ENCODE measurements at regions not wholly inside any gene's neighbourhood (a gene's known extent, or its start where the extent isn't known, plus 50 kb on each side); places are given as distances from the start of the nearest gene placed in this dataset.

GRCh38 chr16:59339871-59340270, 605.8 kb upstream of the GOT2 start:
- TF ChIP-seq TAF1 (IDR thresholded peaks at IDR 0.05; ENCODE audit: low read depth): no peak
- TF ChIP-seq NFIC (IDR thresholded peaks at IDR 0.05): no peak
- TF ChIP-seq, protein P1, sequence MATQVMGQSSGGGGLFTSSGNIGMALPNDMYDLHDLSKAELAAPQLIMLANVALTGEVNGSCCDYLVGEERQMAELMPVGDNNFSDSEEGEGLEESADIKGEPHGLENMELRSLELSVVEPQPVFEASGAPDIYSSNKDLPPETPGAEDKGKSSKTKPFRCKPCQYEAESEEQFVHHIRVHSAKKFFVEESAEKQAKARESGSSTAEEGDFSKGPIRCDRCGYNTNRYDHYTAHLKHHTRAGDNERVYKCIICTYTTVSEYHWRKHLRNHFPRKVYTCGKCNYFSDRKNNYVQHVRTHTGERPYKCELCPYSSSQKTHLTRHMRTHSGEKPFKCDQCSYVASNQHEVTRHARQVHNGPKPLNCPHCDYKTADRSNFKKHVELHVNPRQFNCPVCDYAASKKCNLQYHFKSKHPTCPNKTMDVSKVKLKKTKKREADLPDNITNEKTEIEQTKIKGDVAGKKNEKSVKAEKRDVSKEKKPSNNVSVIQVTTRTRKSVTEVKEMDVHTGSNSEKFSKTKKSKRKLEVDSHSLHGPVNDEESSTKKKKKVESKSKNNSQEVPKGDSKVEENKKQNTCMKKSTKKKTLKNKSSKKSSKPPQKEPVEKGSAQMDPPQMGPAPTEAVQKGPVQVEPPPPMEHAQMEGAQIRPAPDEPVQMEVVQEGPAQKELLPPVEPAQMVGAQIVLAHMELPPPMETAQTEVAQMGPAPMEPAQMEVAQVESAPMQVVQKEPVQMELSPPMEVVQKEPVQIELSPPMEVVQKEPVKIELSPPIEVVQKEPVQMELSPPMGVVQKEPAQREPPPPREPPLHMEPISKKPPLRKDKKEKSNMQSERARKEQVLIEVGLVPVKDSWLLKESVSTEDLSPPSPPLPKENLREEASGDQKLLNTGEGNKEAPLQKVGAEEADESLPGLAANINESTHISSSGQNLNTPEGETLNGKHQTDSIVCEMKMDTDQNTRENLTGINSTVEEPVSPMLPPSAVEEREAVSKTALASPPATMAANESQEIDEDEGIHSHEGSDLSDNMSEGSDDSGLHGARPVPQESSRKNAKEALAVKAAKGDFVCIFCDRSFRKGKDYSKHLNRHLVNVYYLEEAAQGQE (IDR thresholded peaks at IDR 0.05; ENCODE audit: low read depth): no peak
- no peak for TF ChIP-seq EP300 (IDR thresholded peaks at IDR 0.05; ENCODE audit: borderline replicate concordance)
- TF ChIP-seq FOXM1 (IDR thresholded peaks at IDR 0.05; ENCODE audit: borderline replicate concordance, low read depth): no peak
- TF ChIP-seq CREB1 (IDR thresholded peaks at IDR 0.05; ENCODE audit: low read depth): no peak
- no peak for TF ChIP-seq USF1 (IDR thresholded peaks at IDR 0.05)
- TF ChIP-seq MAX (IDR thresholded peaks at IDR 0.05): no peak
- no peak for TF ChIP-seq RAD21 (IDR thresholded peaks at IDR 0.05; ENCODE audit: low read depth)
